ENCODE measurements at regions not wholly inside any gene's neighbourhood (a gene's known extent, or its start where the extent isn't known, plus 50 kb on each side); places are given as distances from the start of the nearest gene placed in this dataset.

- no peaks in the 10 kb centered on the region for H3K4me1 Mint-ChIP-seq (ENCODE audit: low read depth)
- H3K27ac Mint-ChIP-seq: no peak overlapping the region
- peaks cover 4% of the 10 kb centered on the region for H3K27me3 Mint-ChIP-seq
- no peaks in the 10 kb centered on the region for H3K36me3 Mint-ChIP-seq (ENCODE audit: low read depth)
- no peaks in the 10 kb centered on the region for H3K9me3 Mint-ChIP-seq
- no peak overlapping the region for H3K4me3 Mint-ChIP-seq
These were observed 173.6 kb downstream of the DEPDC1B start for GRCh38 chr5:60526336-60526875.

- peaks cover 4% of the 10 kb centered on the region for H3K27me3 Mint-ChIP-seq
- H3K36me3 Mint-ChIP-seq (ENCODE audit: low read depth): no peaks in the 10 kb centered on the region
- no peaks in the 10 kb centered on the region for H3K9me3 Mint-ChIP-seq
- H3K27ac Mint-ChIP-seq: no peak overlapping the region
- no peak overlapping the region for H3K4me3 Mint-ChIP-seq
- H3K4me1 Mint-ChIP-seq (ENCODE audit: low read depth): peaks cover 12% of the 10 kb centered on the region
These were observed 177.6 kb downstream of the DEPDC1B start for GRCh38 chr5:60522292-60522905.

GRCh38 chr5:60521376-60522291 is 178.3 kb downstream of the DEPDC1B start:
- H3K27ac Mint-ChIP-seq: no peak overlapping the region
- H3K9me3 Mint-ChIP-seq: no peaks in the 10 kb centered on the region
- peaks cover 4% of the 10 kb centered on the region for H3K27me3 Mint-ChIP-seq
- H3K36me3 Mint-ChIP-seq (ENCODE audit: low read depth): no peaks in the 10 kb centered on the region
- peaks cover 12% of the 10 kb centered on the region for H3K4me1 Mint-ChIP-seq (ENCODE audit: low read depth)
- peak overlapping the region; percentile 30 for H3K4me3 Mint-ChIP-seq

GRCh38 chr5:60520451-60521227 is 179.3 kb downstream of the DEPDC1B start:
- peaks cover 3% of the 10 kb centered on the region for H3K27me3 Mint-ChIP-seq
- H3K36me3 Mint-ChIP-seq (ENCODE audit: low read depth): no peaks in the 10 kb centered on the region
- H3K4me3 Mint-ChIP-seq: no peak overlapping the region
- peaks cover 12% of the 10 kb centered on the region for H3K4me1 Mint-ChIP-seq (ENCODE audit: low read depth)
- no peak overlapping the region for H3K27ac Mint-ChIP-seq
- no peaks in the 10 kb centered on the region for H3K9me3 Mint-ChIP-seq

- no peaks in the 10 kb centered on the region for H3K36me3 Mint-ChIP-seq (ENCODE audit: low read depth)
- no peak overlapping the region for H3K4me3 Mint-ChIP-seq
- H3K4me1 Mint-ChIP-seq (ENCODE audit: low read depth): peaks cover 12% of the 10 kb centered on the region
- H3K27me3 Mint-ChIP-seq: no peaks in the 10 kb centered on the region
- H3K9me3 Mint-ChIP-seq: no peaks in the 10 kb centered on the region
- no peak overlapping the region for H3K27ac Mint-ChIP-seq
These were observed 180.6 kb downstream of the DEPDC1B start for GRCh38 chr5:60519372-60519771.

GRCh38 chr5:60517850-60518249 is 182.1 kb downstream of the DEPDC1B start:
- no peaks in the 10 kb centered on the region for H3K36me3 Mint-ChIP-seq (ENCODE audit: low read depth)
- H3K27ac Mint-ChIP-seq: no peak overlapping the region
- H3K4me1 Mint-ChIP-seq (ENCODE audit: low read depth): peaks cover 17% of the 10 kb centered on the region
- H3K4me3 Mint-ChIP-seq: no peak overlapping the region
- no peaks in the 10 kb centered on the region for H3K9me3 Mint-ChIP-seq
- no peaks in the 10 kb centered on the region for H3K27me3 Mint-ChIP-seq

GRCh38 chr5:60517094-60517694 is 182.8 kb downstream of the DEPDC1B start:
- peaks cover 17% of the 10 kb centered on the region for H3K4me1 Mint-ChIP-seq (ENCODE audit: low read depth)
- no peaks in the 10 kb centered on the region for H3K9me3 Mint-ChIP-seq
- H3K4me3 Mint-ChIP-seq: no peak overlapping the region
- no peaks in the 10 kb centered on the region for H3K27me3 Mint-ChIP-seq
- H3K27ac Mint-ChIP-seq: no peak overlapping the region
- H3K36me3 Mint-ChIP-seq (ENCODE audit: low read depth): no peaks in the 10 kb centered on the region

- no peaks in the 10 kb centered on the region for H3K27me3 Mint-ChIP-seq
- H3K27ac Mint-ChIP-seq: no peak overlapping the region
- H3K4me1 Mint-ChIP-seq (ENCODE audit: low read depth): peaks cover 17% of the 10 kb centered on the region
- no peaks in the 10 kb centered on the region for H3K9me3 Mint-ChIP-seq
- H3K36me3 Mint-ChIP-seq (ENCODE audit: low read depth): no peaks in the 10 kb centered on the region
- H3K4me3 Mint-ChIP-seq: no peak overlapping the region
These were observed 183.3 kb downstream of the DEPDC1B start for GRCh38 chr5:60516688-60517087.

- Mint-ChIP-seq H3K27me3 (no peaks in the 10 kb centered on the region), H3K9me3 (no peaks in the 10 kb centered on the region), H3K36me3 (ENCODE audit: low read depth) (no peaks in the 10 kb centered on the region), H3K4me3 (no peak overlapping the region), H3K27ac (no peak overlapping the region), H3K4me1 (ENCODE audit: low read depth) (peaks cover 6% of the 10 kb centered on the region)
These were observed 185.8 kb downstream of the DEPDC1B start for GRCh38 chr5:60514152-60514551.

GRCh38 chr5:60512117-60512516 is 187.8 kb downstream of the DEPDC1B start:
- Mint-ChIP-seq H3K4me3 (no peak overlapping the region), H3K27ac (no peak overlapping the region), H3K36me3 (ENCODE audit: low read depth) (no peaks in the 10 kb centered on the region), H3K4me1 (ENCODE audit: low read depth) (peaks cover 6% of the 10 kb centered on the region), H3K9me3 (no peaks in the 10 kb centered on the region), H3K27me3 (no peaks in the 10 kb centered on the region)

GRCh38 chr5:60510663-60511062 is 189.3 kb downstream of the DEPDC1B start:
- Mint-ChIP-seq H3K27ac (no peak overlapping the region), H3K9me3 (no peaks in the 10 kb centered on the region), H3K27me3 (no peaks in the 10 kb centered on the region), H3K36me3 (ENCODE audit: low read depth) (no peaks in the 10 kb centered on the region), H3K4me1 (ENCODE audit: low read depth) (peaks cover 6% of the 10 kb centered on the region), H3K4me3 (no peak overlapping the region)

GRCh38 chr5:60510049-60510448 is 189.9 kb downstream of the DEPDC1B start:
- Mint-ChIP-seq H3K4me1 (ENCODE audit: low read depth) (peaks cover 6% of the 10 kb centered on the region), H3K36me3 (ENCODE audit: low read depth) (no peaks in the 10 kb centered on the region), H3K4me3 (no peak overlapping the region), H3K9me3 (no peaks in the 10 kb centered on the region), H3K27ac (no peak overlapping the region), H3K27me3 (no peaks in the 10 kb centered on the region)

- Mint-ChIP-seq H3K27me3 (no peaks in the 10 kb centered on the region), H3K36me3 (ENCODE audit: low read depth) (no peaks in the 10 kb centered on the region), H3K4me3 (no peak overlapping the region), H3K4me1 (ENCODE audit: low read depth) (peaks cover 6% of the 10 kb centered on the region), H3K9me3 (no peaks in the 10 kb centered on the region), H3K27ac (no peak overlapping the region)
These were observed 190.4 kb downstream of the DEPDC1B start for GRCh38 chr5:60509519-60509918.

GRCh38 chr5:60507687-60508086 is 192.3 kb downstream of the DEPDC1B start:
- no peak overlapping the region for H3K27ac Mint-ChIP-seq
- no peaks in the 10 kb centered on the region for H3K9me3 Mint-ChIP-seq
- no peak overlapping the region for H3K4me3 Mint-ChIP-seq
- no peaks in the 10 kb centered on the region for H3K36me3 Mint-ChIP-seq (ENCODE audit: low read depth)
- H3K27me3 Mint-ChIP-seq: no peaks in the 10 kb centered on the region
- no peaks in the 10 kb centered on the region for H3K4me1 Mint-ChIP-seq (ENCODE audit: low read depth)

Measured in stimulated activated naive CD8-positive, alpha-beta T cell treated with anti-CD3 and anti-CD28 coated beads, Interleukin-15, Interleukin-2, amounts not matched to agents 100 ng/mL and 50 ng/mL, for 24 hours (primary cell).